GM23248 (cell line): ENCODE measurements at regions not wholly inside any gene's neighbourhood (a gene's known extent, or its start where the extent isn't known, plus 50 kb on each side); places are given as distances from the start of the nearest gene placed in this dataset.

Experiments used
- EZH2 ChIP-seq: fragments of 200-600 bp; sonication (generic); IDR thresholded peaks from 2 replicates; pipeline ENCODE4 v1.6.1; 2018; ENCODE audit warnings: antibody characterized with exemption, mild to moderate bottlenecking; ENCODE audit not compliant: insufficient read depth, poor library complexity, severe bottlenecking
- EZH2phosphoT487 ChIP-seq: fragments of 200-600 bp; sonication (generic); IDR thresholded peaks from 2 replicates; pipeline ENCODE4 v1.6.1; 2018; ENCODE audit warnings: antibody characterized with exemption, moderate library complexity, mild to moderate bottlenecking, low read depth; ENCODE audit not compliant: insufficient read depth

GRCh38 chr10:118448744-118449143 is 106.6 kb upstream of the FAM204A start:
- TF ChIP-seq EZH2 (no peak), EZH2phosphoT487 (no peak)
